H1 (cell line): ENCODE measurements at regions not wholly inside any gene's neighbourhood (a gene's known extent, or its start where the extent isn't known, plus 50 kb on each side); places are given as distances from the start of the nearest gene placed in this dataset.

Experiments used
- ASH2L ChIP-seq: fragments of 200-600, 300-600 bp; sonication (generic); IDR thresholded peaks from one replicate; pipeline ENCODE4 v1.7.1; 2017; ENCODE audit warnings: low read length
- ATF3 ChIP-seq: IDR thresholded peaks from 2 replicates; pipeline ENCODE4 v1.6.1; 2011; ENCODE audit warnings: low read depth, mild to moderate bottlenecking, low read length; ENCODE audit not compliant: insufficient read depth
- EGR1 ChIP-seq: IDR thresholded peaks from 2 replicates; pipeline ENCODE4 v1.6.1; 2011; ENCODE audit warnings: low read depth, low read length, borderline replicate concordance
- EZH2 ChIP-seq: fragments of 200-600 bp; sonication (generic); IDR thresholded peaks from 2 replicates; pipeline ENCODE4 v1.7.1; 2012; ENCODE audit warnings: low read depth, mild to moderate bottlenecking, moderate library complexity, low read length, inconsistent platforms; ENCODE audit not compliant: severe bottlenecking
- POLR2A ChIP-seq, 2 experiments: IDR thresholded peaks; 1 replicate in 1 of 2; 2 replicates in 1 of 2; pipeline ENCODE4 v1.6.1; 2011; ENCODE audit warnings: low read depth in 2 of 2, low read length in 2 of 2, mild to moderate bottlenecking in 2 of 2; ENCODE audit errors: control extremely low read depth in 1 of 2
- RBBP5 ChIP-seq: IDR thresholded peaks from 2 replicates; pipeline ENCODE4 v1.7.1; 2012; ENCODE audit warnings: low read depth, mild to moderate bottlenecking, inconsistent platforms, low read length, moderate library complexity, borderline replicate concordance
- RFX5 ChIP-seq: IDR thresholded peaks from 2 replicates; pipeline ENCODE4 v1.6.1; 2011; ENCODE audit warnings: low read depth, low read length, improper control_type of control experiment, borderline replicate concordance
- SAP30 ChIP-seq: fragments of 300-600 bp; sonication (generic); IDR thresholded peaks from 2 replicates; pipeline ENCODE4 v1.7.1; 2012; ENCODE audit warnings: low read length, moderate library complexity, mild to moderate bottlenecking, inconsistent platforms; ENCODE audit not compliant: insufficient read depth, insufficient replicate concordance
- SP2 ChIP-seq: IDR thresholded peaks from 2 replicates; pipeline ENCODE4 v1.6.1; 2012; ENCODE audit warnings: mild to moderate bottlenecking, low read length, inconsistent platforms
- TAF1 ChIP-seq: IDR thresholded peaks from 2 replicates; pipeline ENCODE4 v1.6.1; 2011; ENCODE audit warnings: mild to moderate bottlenecking, low read depth, low read length
- TAF7 ChIP-seq: optimal IDR thresholded peaks from 2 replicates; pipeline ENCODE3; 2011; ENCODE audit warnings: low read depth, mild to moderate bottlenecking, inconsistent platforms, low read length, moderate library complexity, borderline replicate concordance
- TF ChIP-seq, protein P1 (sequence below), 3 experiments: IDR thresholded peaks; 1 replicate in 2 of 3; 2 replicates in 1 of 3; pipeline versions ENCODE4 v1.5.1 to v1.6.1; 2011; ENCODE audit warnings: low read length in 3 of 3, mild to moderate bottlenecking in 3 of 3, inconsistent platforms in 2 of 3, low read depth in 1 of 3, moderate library complexity in 1 of 3; ENCODE audit not compliant: insufficient read depth in 1 of 3; ENCODE audit errors: control extremely low read depth in 1 of 3

DNA sequence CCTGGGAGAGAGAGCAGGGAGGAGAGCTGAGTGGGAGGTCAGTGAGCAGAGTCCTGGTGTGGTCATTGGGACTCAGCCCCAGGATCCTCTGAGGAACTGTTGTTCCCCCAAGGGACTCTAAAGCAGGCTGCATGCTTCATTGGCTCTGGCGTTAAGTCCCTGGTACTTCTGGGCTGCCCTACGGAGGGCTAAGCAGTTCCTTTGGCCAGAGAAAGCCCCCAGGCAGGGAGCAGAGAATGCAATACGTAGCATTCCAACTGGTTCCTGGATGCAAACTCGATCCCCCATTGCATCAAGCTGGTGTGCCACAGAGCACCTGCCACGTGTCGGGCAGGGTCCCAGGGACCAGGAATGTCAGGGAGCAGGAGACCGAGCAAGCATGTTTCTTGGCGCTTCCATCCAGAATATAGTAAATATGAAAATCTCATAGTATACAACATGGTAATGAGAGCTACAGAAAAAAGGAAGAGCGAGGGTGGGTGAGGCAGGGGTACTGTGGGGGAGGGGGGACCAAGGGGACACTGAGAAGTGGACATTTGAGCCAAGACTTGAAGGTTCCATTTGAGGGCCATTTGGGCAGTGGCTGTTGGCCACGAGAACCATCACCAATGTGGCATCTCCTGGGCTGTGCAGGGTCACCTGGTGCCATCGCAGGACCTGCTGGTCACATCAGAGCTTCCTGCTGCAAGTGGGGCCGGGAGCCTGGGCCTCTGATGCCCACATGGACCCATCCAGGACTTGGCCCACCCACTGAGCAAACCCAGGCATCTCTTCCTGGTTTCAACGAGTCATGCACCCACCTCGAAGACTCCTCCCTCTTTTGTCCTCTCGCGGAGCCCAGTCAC lies 160.4 kb downstream of the ASB1 start:
- TF ChIP-seq, protein P1, sequence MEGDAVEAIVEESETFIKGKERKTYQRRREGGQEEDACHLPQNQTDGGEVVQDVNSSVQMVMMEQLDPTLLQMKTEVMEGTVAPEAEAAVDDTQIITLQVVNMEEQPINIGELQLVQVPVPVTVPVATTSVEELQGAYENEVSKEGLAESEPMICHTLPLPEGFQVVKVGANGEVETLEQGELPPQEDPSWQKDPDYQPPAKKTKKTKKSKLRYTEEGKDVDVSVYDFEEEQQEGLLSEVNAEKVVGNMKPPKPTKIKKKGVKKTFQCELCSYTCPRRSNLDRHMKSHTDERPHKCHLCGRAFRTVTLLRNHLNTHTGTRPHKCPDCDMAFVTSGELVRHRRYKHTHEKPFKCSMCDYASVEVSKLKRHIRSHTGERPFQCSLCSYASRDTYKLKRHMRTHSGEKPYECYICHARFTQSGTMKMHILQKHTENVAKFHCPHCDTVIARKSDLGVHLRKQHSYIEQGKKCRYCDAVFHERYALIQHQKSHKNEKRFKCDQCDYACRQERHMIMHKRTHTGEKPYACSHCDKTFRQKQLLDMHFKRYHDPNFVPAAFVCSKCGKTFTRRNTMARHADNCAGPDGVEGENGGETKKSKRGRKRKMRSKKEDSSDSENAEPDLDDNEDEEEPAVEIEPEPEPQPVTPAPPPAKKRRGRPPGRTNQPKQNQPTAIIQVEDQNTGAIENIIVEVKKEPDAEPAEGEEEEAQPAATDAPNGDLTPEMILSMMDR (IDR thresholded peaks at IDR 0.05; ENCODE audit: control extremely low read depth in 1 of 3, insufficient read depth in 1 of 3, low read depth in 1 of 3, low read length in 3 of 3), result no peak
- no peak for TF ChIP-seq POLR2A (IDR thresholded peaks at IDR 0.05; ENCODE audit: control extremely low read depth in 1 of 2, low read depth in 2 of 2, low read length in 2 of 2)
- no peak for TF ChIP-seq EZH2
- TF ChIP-seq RFX5, result no peak
- TF ChIP-seq SP2, result no peak
- no peak for TF ChIP-seq ASH2L
- TF ChIP-seq RBBP5, result no peak
- TF ChIP-seq ATF3, result no peak
- TF ChIP-seq TAF7, result no peak
- TF ChIP-seq SAP30, result no peak
- no peak for TF ChIP-seq EGR1
- TF ChIP-seq TAF1, result no peak
